ENCODE measurements at regions not wholly inside any gene's neighbourhood (a gene's known extent, or its start where the extent isn't known, plus 50 kb on each side); places are given as distances from the start of the nearest gene placed in this dataset.

DNA sequence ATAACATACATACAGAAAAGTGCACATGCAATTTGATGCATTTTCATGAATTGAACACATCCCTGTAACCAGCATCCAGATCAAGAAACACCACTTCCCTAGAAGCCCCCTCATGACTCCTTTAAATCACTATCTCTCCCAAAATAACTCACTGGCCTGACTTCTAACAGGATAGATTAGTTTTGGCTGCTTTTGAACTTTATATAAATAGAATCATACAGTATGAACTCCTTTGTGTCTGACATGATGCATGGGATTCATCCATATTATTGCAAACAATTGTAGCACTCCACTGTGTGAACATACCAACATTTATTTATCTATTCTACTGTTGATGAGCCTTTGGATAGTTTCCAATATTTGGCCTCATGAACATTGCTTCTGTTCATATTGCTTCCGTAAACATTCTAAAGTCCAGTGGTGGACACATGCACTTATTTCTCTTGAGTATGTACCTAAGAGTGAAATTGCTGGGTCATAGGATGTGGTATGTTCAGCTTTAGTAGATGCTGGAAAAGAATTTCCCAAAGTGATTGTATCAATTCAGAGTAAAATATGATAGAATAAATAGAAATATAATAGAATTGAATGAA, 148.7 kb upstream of the GDNF start:
- TF ChIP-seq POLR2A (IDR thresholded peaks at IDR 0.05; ENCODE audit: low read depth): no peak
- TF ChIP-seq, protein P1, sequence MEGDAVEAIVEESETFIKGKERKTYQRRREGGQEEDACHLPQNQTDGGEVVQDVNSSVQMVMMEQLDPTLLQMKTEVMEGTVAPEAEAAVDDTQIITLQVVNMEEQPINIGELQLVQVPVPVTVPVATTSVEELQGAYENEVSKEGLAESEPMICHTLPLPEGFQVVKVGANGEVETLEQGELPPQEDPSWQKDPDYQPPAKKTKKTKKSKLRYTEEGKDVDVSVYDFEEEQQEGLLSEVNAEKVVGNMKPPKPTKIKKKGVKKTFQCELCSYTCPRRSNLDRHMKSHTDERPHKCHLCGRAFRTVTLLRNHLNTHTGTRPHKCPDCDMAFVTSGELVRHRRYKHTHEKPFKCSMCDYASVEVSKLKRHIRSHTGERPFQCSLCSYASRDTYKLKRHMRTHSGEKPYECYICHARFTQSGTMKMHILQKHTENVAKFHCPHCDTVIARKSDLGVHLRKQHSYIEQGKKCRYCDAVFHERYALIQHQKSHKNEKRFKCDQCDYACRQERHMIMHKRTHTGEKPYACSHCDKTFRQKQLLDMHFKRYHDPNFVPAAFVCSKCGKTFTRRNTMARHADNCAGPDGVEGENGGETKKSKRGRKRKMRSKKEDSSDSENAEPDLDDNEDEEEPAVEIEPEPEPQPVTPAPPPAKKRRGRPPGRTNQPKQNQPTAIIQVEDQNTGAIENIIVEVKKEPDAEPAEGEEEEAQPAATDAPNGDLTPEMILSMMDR (IDR thresholded peaks at IDR 0.05): no peak
